ENCODE measurements at regions not wholly inside any gene's neighbourhood (a gene's known extent, or its start where the extent isn't known, plus 50 kb on each side); places are given as distances from the start of the nearest gene placed in this dataset.
"Not testable (repeated sequence)": the region's sequence is repeated elsewhere in the genome, so short reads cannot be mapped to it uniquely, and the experiment has no call there.

GRCh38 chr2:77642339-77642738 lies 120.2 kb upstream of the LRRTM4 start:
- ChIA-PET CTCF (no interaction called here), POLR2A (ENCODE audit: low non-redundant PET) (no interaction called here)
- no peak for TF ChIP-seq CTCF (conservative IDR thresholded peaks at IDR 0.05; ENCODE audit: low read depth)
- DNase-seq (ENCODE audit: low spot score): no peak
- no peak overlapping the region for H3K27ac ChIP-seq

GRCh38 chr2:77649856-77650255 lies 127.7 kb upstream of the LRRTM4 start:
- H3K27ac ChIP-seq: no peak overlapping the region
- DNase-seq (ENCODE audit: low spot score): no peak
- ChIA-PET POLR2A (ENCODE audit: low non-redundant PET) (no interaction called here), CTCF (no interaction called here)
- no peak for TF ChIP-seq CTCF (conservative IDR thresholded peaks at IDR 0.05; ENCODE audit: low read depth)

GRCh38 chr2:77652499-77652898 lies 130.3 kb upstream of the LRRTM4 start:
- H3K27ac ChIP-seq: no peak overlapping the region
- DNase-seq (ENCODE audit: low spot score): no peak
- TF ChIP-seq CTCF (conservative IDR thresholded peaks at IDR 0.05; ENCODE audit: low read depth): no peak
- ChIA-PET POLR2A (ENCODE audit: low non-redundant PET) (no interaction called here), CTCF (no interaction called here)

GRCh38 chr2:77664491-77664890 lies 142.3 kb upstream of the LRRTM4 start:
- CTCF ChIA-PET: no interaction called here
- POLR2A ChIA-PET (ENCODE audit: low non-redundant PET): no interaction called here
- H3K27ac ChIP-seq: no peak overlapping the region
- DNase-seq (ENCODE audit: low spot score): no peak
- TF ChIP-seq CTCF (conservative IDR thresholded peaks at IDR 0.05; ENCODE audit: low read depth): no peak

GRCh38 chr2:77666251-77666980 lies 144.2 kb upstream of the LRRTM4 start:
- no peak for TF ChIP-seq CTCF (conservative IDR thresholded peaks at IDR 0.05; ENCODE audit: low read depth)
- H3K27ac ChIP-seq: no peak overlapping the region
- no peak for DNase-seq (ENCODE audit: low spot score)
- ChIA-PET POLR2A (ENCODE audit: low non-redundant PET) (no interaction called here), CTCF (interaction anchor here (0.7 kb wide), 1 partner anchor 1107 kb away, joined by 5 read pairs; no protein-coding TSS in a partner anchor)

GRCh38 chr2:77684543-77685319 lies 162.6 kb upstream of the LRRTM4 start:
- H3K27ac ChIP-seq; POLR2A ChIA-PET (ENCODE audit: low non-redundant PET); CTCF ChIA-PET; DNase-seq (ENCODE audit: low spot score): not testable (repeated sequence)

- ChIA-PET CTCF (no interaction called here), POLR2A (ENCODE audit: low non-redundant PET) (no interaction called here)
- no peak overlapping the region for H3K27ac ChIP-seq
- DNase-seq (ENCODE audit: low spot score): no peak
- TF ChIP-seq CTCF (conservative IDR thresholded peaks at IDR 0.05; ENCODE audit: low read depth): no peak
Observed at GRCh38 chr2:77712601-77713000, 190.4 kb upstream of the LRRTM4 start.

All from RWPE1 (cell line).